ENCODE measurements at regions not wholly inside any gene's neighbourhood (a gene's known extent, or its start where the extent isn't known, plus 50 kb on each side); places are given as distances from the start of the nearest gene placed in this dataset.

GRCh38 chr3:135528413-135529015, 437.0 kb upstream of the PPP2R3A start:
- TF ChIP-seq POLR2AphosphoS5 (IDR thresholded peaks at IDR 0.05; ENCODE audit: low read depth, low read length) (no peak), SPI1 (IDR thresholded peaks at IDR 0.05; ENCODE audit: low read depth, low read length) (no peak)
- FAIRE-seq: no peak
- DNase-seq (ENCODE audit: insufficient read length, low spot score): no peak

- TF ChIP-seq POLR2AphosphoS5 (IDR thresholded peaks at IDR 0.05; ENCODE audit: low read depth, low read length) (no peak), SPI1 (IDR thresholded peaks at IDR 0.05; ENCODE audit: low read depth, low read length) (no peak), POLR2A (IDR thresholded peaks at IDR 0.05; ENCODE audit: low read depth, low read length) (no peak), PAX5 (IDR thresholded peaks at IDR 0.05; ENCODE audit: insufficient read depth, low read length, severe bottlenecking) (no peak), TAF1 (IDR thresholded peaks at IDR 0.05; ENCODE audit: low read depth, low read length) (no peak), POU2F2 (IDR thresholded peaks at IDR 0.05; ENCODE audit: low read depth, low read length) (no peak)
- FAIRE-seq (no peak), DNase-seq (ENCODE audit: insufficient read length, low spot score) (no peak)
Measured at GRCh38 chr3:135532021-135532420, 433.5 kb upstream of the PPP2R3A start.

- DNase-seq (ENCODE audit: insufficient read length, low spot score) (no peak), FAIRE-seq (no peak)
- TF ChIP-seq POLR2A (IDR thresholded peaks at IDR 0.05; ENCODE audit: low read depth, low read length) (no peak), POLR2AphosphoS5 (IDR thresholded peaks at IDR 0.05; ENCODE audit: low read depth, low read length) (no peak), PAX5 (IDR thresholded peaks at IDR 0.05; ENCODE audit: insufficient read depth, low read length, severe bottlenecking) (no peak), POU2F2 (IDR thresholded peaks at IDR 0.05; ENCODE audit: low read depth, low read length) (no peak), SPI1 (IDR thresholded peaks at IDR 0.05; ENCODE audit: low read depth, low read length) (no peak), TAF1 (IDR thresholded peaks at IDR 0.05; ENCODE audit: low read depth, low read length) (no peak)
Measured at GRCh38 chr3:135538123-135538522, 427.4 kb upstream of the PPP2R3A start.

- DNase-seq (ENCODE audit: insufficient read length, low spot score) (no peak), FAIRE-seq (no peak)
- TF ChIP-seq POU2F2 (IDR thresholded peaks at IDR 0.05; ENCODE audit: low read depth, low read length): no peak
- no peak for TF ChIP-seq TAF1 (IDR thresholded peaks at IDR 0.05; ENCODE audit: low read depth, low read length)
- no peak for TF ChIP-seq POLR2A (IDR thresholded peaks at IDR 0.05; ENCODE audit: low read depth, low read length)
- no peak for TF ChIP-seq SPI1 (IDR thresholded peaks at IDR 0.05; ENCODE audit: low read depth, low read length)
- TF ChIP-seq POLR2AphosphoS5 (IDR thresholded peaks at IDR 0.05; ENCODE audit: low read depth, low read length): no peak
- TF ChIP-seq PAX5 (IDR thresholded peaks at IDR 0.05; ENCODE audit: insufficient read depth, low read length, severe bottlenecking): no peak
Measured at GRCh38 chr3:135539351-135539750, 426.2 kb upstream of the PPP2R3A start.

GRCh38 chr3:135539854-135540253, 425.7 kb upstream of the PPP2R3A start:
- DNase-seq (ENCODE audit: insufficient read length, low spot score): no peak
- TF ChIP-seq SPI1 (IDR thresholded peaks at IDR 0.05; ENCODE audit: low read depth, low read length) (no peak), PAX5 (IDR thresholded peaks at IDR 0.05; ENCODE audit: insufficient read depth, low read length, severe bottlenecking) (no peak), TAF1 (IDR thresholded peaks at IDR 0.05; ENCODE audit: low read depth, low read length) (no peak), POLR2A (IDR thresholded peaks at IDR 0.05; ENCODE audit: low read depth, low read length) (no peak), POLR2AphosphoS5 (IDR thresholded peaks at IDR 0.05; ENCODE audit: low read depth, low read length) (no peak), POU2F2 (IDR thresholded peaks at IDR 0.05; ENCODE audit: low read depth, low read length) (no peak)
- no peak for FAIRE-seq

GRCh38 chr3:135549928-135550494, 415.5 kb upstream of the PPP2R3A start:
- FAIRE-seq: no peak
- TF ChIP-seq TAF1 (IDR thresholded peaks at IDR 0.05; ENCODE audit: low read depth, low read length) (no peak), SPI1 (IDR thresholded peaks at IDR 0.05; ENCODE audit: low read depth, low read length) (no peak), PAX5 (IDR thresholded peaks at IDR 0.05; ENCODE audit: insufficient read depth, low read length, severe bottlenecking) (no peak), POU2F2 (IDR thresholded peaks at IDR 0.05; ENCODE audit: low read depth, low read length) (no peak), POLR2AphosphoS5 (IDR thresholded peaks at IDR 0.05; ENCODE audit: low read depth, low read length) (no peak), POLR2A (IDR thresholded peaks at IDR 0.05; ENCODE audit: low read depth, low read length) (no peak)
- no peak for DNase-seq (ENCODE audit: insufficient read length, low spot score)

GRCh38 chr3:135556174-135556573, 409.4 kb upstream of the PPP2R3A start:
- FAIRE-seq (no peak), DNase-seq (ENCODE audit: insufficient read length, low spot score) (no peak)

GRCh38 chr3:135558150-135558783, 407.3 kb upstream of the PPP2R3A start:
- DNase-seq (ENCODE audit: insufficient read length, low spot score) (no peak), FAIRE-seq (no peak)
- TF ChIP-seq TAF1 (IDR thresholded peaks at IDR 0.05; ENCODE audit: low read depth, low read length) (no peak), POU2F2 (IDR thresholded peaks at IDR 0.05; ENCODE audit: low read depth, low read length) (no peak), POLR2A (IDR thresholded peaks at IDR 0.05; ENCODE audit: low read depth, low read length) (no peak), POLR2AphosphoS5 (IDR thresholded peaks at IDR 0.05; ENCODE audit: low read depth, low read length) (no peak), SPI1 (IDR thresholded peaks at IDR 0.05; ENCODE audit: low read depth, low read length) (no peak), PAX5 (IDR thresholded peaks at IDR 0.05; ENCODE audit: insufficient read depth, low read length, severe bottlenecking) (no peak)

More at GRCh38 chr3:135556174-135556573, 409.4 kb upstream of the PPP2R3A start:
- TF ChIP-seq PAX5 (IDR thresholded peaks at IDR 0.05; ENCODE audit: insufficient read depth, low read length, severe bottlenecking) (no peak), POU2F2 (IDR thresholded peaks at IDR 0.05; ENCODE audit: low read depth, low read length) (no peak), POLR2AphosphoS5 (IDR thresholded peaks at IDR 0.05; ENCODE audit: low read depth, low read length) (no peak)

- no peak for FAIRE-seq
- no peak for DNase-seq (ENCODE audit: insufficient read length, low spot score)
- TF ChIP-seq PAX5 (IDR thresholded peaks at IDR 0.05; ENCODE audit: insufficient read depth, low read length, severe bottlenecking) (no peak), TAF1 (IDR thresholded peaks at IDR 0.05; ENCODE audit: low read depth, low read length) (no peak), POLR2A (IDR thresholded peaks at IDR 0.05; ENCODE audit: low read depth, low read length) (no peak), POLR2AphosphoS5 (IDR thresholded peaks at IDR 0.05; ENCODE audit: low read depth, low read length) (no peak), SPI1 (IDR thresholded peaks at IDR 0.05; ENCODE audit: low read depth, low read length) (no peak)
Measured at GRCh38 chr3:135558906-135559305, 406.6 kb upstream of the PPP2R3A start.

Data from GM12891 (cell line).